ENCODE measurements at regions not wholly inside any gene's neighbourhood (a gene's known extent, or its start where the extent isn't known, plus 50 kb on each side); places are given as distances from the start of the nearest gene placed in this dataset.

GRCh38 chr3:41148478-41148877 lies 50.8 kb upstream of the CTNNB1 start:
- no peak for TF ChIP-seq CTCF (conservative IDR thresholded peaks at IDR 0.05; ENCODE audit: low read length)
- TF ChIP-seq EZH2phosphoT487 (IDR thresholded peaks at IDR 0.05; ENCODE audit: borderline replicate concordance) = no peak

Data from Loucy (cell line).